Fibroblast of villous mesenchyme (primary cell): ENCODE measurements at regions not wholly inside any gene's neighbourhood (a gene's known extent, or its start where the extent isn't known, plus 50 kb on each side); places are given as distances from the start of the nearest gene placed in this dataset.

Source experiments
- DNase-seq: peaks from one replicate; pipeline ENCODE4 v3.0.0-alpha.2; 2010; ENCODE audit warnings: low read depth
- H3K4me3 ChIP-seq: 2 replicates; pipeline ENCODE4 v1.5.1; 2011; ENCODE audit warnings: low read depth, mild to moderate bottlenecking, low read length
- CTCF ChIP-seq: IDR thresholded peaks from 2 replicates; pipeline ENCODE4 v1.5.1; 2012; ENCODE audit warnings: low read depth, mild to moderate bottlenecking, low read length; ENCODE audit not compliant: insufficient read depth

- no peak overlapping the region for H3K4me3 ChIP-seq
- TF ChIP-seq CTCF: no peak
- no peak for DNase-seq
Observed at GRCh38 chr11:29645373-29645772, 371.5 kb downstream of the KCNA4 start.

- TF ChIP-seq CTCF: no peak
- no peak overlapping the region for H3K4me3 ChIP-seq
- no peak for DNase-seq
Observed at GRCh38 chr11:29641201-29641600, 375.6 kb downstream of the KCNA4 start.

GRCh38 chr11:29634744-29635143 lies 382.1 kb downstream of the KCNA4 start:
- DNase-seq: no peak
- H3K4me3 ChIP-seq: no peak overlapping the region
- no peak for TF ChIP-seq CTCF

GRCh38 chr11:29634244-29634643 lies 382.6 kb downstream of the KCNA4 start:
- H3K4me3 ChIP-seq: no peak overlapping the region
- TF ChIP-seq CTCF: peak; percentile 4
- no peak for DNase-seq

GRCh38 chr11:29629286-29629685 lies 387.5 kb downstream of the KCNA4 start:
- no peak for DNase-seq
- no peak for TF ChIP-seq CTCF
- H3K4me3 ChIP-seq: no peak overlapping the region

- no peak for TF ChIP-seq CTCF
- no peak overlapping the region for H3K4me3 ChIP-seq
- no peak for DNase-seq
Observed at GRCh38 chr11:29628609-29629008, 388.2 kb downstream of the KCNA4 start.

GRCh38 chr11:29627541-29627940 lies 389.3 kb downstream of the KCNA4 start:
- DNase-seq: no peak
- no peak overlapping the region for H3K4me3 ChIP-seq
- no peak for TF ChIP-seq CTCF
